Fibroblast of mammary gland (primary cell): ENCODE measurements at regions not wholly inside any gene's neighbourhood (a gene's known extent, or its start where the extent isn't known, plus 50 kb on each side); places are given as distances from the start of the nearest gene placed in this dataset.

ENCODE experiments used
- DNase-seq: peaks from one replicate; pipeline ENCODE4 v3.0.0-alpha.2; 2010; ENCODE audit warnings: low read depth
- H3K4me3 ChIP-seq: 2 replicates; pipeline ENCODE4 v1.5.1; 2011; ENCODE audit warnings: low read depth, mild to moderate bottlenecking, low read length, moderate library complexity; ENCODE audit not compliant: control insufficient read depth
- CTCF ChIP-seq: conservative IDR thresholded peaks from 2 replicates; pipeline ENCODE4 v1.5.1; 2011; ENCODE audit warnings: low read depth, low read length, inconsistent platforms; ENCODE audit not compliant: control insufficient read depth, insufficient read depth

GRCh38 chr6:6900569-6901204, 207.1 kb upstream of the RREB1 start:
- no peak for DNase-seq
- no peak for TF ChIP-seq CTCF
- no peak overlapping the region for H3K4me3 ChIP-seq

GRCh38 chr6:6901205-6901719, 206.5 kb upstream of the RREB1 start:
- TF ChIP-seq CTCF = no peak
- no peak overlapping the region for H3K4me3 ChIP-seq
- DNase-seq = no peak

GRCh38 chr6:6901945-6902344, 205.8 kb upstream of the RREB1 start:
- DNase-seq = no peak
- TF ChIP-seq CTCF = no peak
- H3K4me3 ChIP-seq = no peak overlapping the region

GRCh38 chr6:6905961-6906518, 201.7 kb upstream of the RREB1 start:
- DNase-seq = no peak
- H3K4me3 ChIP-seq = no peak overlapping the region
- no peak for TF ChIP-seq CTCF

GRCh38 chr6:6906570-6907213, 201.1 kb upstream of the RREB1 start:
- no peak for TF ChIP-seq CTCF
- no peak overlapping the region for H3K4me3 ChIP-seq
- DNase-seq = no peak

DNA sequence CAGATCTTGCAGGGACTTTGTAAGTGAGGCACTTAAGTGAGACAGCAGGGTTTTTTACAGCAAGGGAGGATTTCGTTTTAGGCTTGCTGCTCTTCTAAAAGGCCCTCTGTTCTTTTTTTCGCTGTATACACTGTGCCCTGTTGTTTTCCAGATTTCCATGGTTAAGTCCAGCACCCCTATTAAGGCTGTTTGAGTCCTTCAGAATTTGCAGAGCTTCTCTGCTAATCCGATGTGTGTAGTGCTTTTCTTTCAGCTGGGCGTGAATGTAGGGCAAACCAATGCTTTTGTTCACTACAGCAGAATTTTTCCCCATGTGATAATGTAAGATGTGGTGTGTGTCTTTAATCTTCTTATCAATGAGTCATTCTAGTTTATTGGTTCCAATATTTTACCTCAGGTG, 200.5 kb upstream of the RREB1 start:
- DNase-seq = no peak
- H3K4me3 ChIP-seq = no peak overlapping the region
- TF ChIP-seq CTCF = no peak
